ENCODE measurements at regions not wholly inside any gene's neighbourhood (a gene's known extent, or its start where the extent isn't known, plus 50 kb on each side); places are given as distances from the start of the nearest gene placed in this dataset.

DNA sequence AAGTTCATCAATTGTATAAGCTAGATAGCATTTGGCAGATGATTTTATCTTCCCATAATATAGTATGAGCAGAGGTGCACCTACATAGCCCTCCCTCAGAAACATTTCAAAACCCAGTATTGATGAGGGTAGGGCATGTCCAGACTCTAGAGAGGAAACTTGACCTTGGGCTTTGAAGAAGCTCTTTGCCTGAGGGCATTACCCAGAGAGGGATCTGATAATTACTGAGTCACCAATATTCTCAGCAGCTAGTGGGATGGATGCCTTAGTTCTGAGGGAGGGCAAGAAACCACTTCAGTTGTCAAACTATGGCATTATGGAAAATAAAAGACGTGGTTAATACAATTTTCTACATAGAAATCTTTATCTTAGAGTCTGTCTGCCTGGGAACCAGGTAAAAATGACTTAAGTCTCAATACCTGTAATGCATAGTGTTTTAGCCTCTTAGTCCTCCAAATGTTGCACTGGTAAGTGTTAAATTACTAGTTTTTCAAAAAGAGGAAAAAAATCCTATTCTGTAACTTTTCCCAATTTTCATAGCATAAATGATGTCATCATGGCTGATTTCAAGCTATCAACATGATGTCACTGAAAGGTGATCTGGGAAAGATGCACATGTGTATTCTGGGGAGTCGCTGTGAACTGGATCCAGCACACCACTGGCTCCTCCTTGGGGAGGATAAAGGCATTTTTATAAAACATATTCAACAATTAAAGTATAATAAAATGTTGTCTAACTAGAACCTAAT, 809.0 kb downstream of the KCTD16 start:
- no peak for DNase-seq (ENCODE audit: low spot score)

DNA sequence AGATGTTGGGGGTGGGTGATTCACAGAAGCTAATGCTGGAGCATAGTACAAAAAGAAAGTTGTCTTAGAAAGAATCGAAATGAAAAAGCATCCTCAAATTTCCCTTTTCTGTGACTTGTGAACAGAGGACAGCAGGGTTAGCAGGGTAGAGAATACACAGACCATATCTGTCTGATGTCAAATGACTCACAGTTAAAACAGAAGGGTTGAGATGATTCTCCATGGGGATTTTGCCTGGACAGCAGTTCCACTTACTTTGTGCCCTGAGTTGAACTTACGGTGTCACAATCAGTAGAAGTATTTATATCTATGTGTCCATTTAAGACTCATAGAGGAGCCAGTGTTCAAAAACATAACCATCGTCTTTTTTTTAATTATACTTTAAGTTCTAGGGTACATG, 801.6 kb downstream of the KCTD16 start:
- DNase-seq (ENCODE audit: low spot score) = no peak

DNA sequence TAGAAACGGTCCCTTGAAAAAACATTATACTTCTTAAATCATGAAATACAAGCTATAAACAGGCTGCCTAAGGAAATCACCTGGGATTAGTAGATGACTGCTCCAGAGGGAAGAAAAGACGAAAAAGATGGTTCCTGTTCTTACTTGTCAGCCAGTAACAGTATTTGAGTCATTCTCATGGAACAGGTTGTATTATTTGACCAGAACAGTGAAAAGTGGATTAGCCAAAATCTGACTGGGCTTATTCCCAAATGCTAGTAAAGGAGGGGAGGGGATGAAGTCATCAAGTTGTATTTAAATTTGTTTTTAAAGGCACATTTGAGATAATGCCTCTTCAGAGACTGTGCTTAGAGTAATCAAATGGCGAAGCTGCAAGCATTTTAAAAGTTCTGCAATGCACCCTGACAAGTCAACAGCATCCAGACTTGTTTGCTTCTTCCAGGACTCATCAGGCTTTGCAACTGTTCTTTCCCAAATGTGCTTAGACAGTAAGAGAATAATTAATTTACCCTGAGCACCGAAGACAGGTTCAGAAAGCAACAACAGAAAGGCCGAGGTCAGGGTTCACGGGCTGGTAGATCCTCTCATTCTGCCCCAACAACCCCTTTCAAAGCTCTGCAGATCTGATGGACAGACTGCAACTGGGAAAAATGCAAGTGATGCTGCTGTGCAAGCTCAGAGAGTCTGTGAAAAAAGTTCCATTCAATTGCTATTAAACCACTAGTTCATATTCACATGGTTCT, 800.6 kb downstream of the KCTD16 start:
- DNase-seq (ENCODE audit: low spot score) = no peak

DNA sequence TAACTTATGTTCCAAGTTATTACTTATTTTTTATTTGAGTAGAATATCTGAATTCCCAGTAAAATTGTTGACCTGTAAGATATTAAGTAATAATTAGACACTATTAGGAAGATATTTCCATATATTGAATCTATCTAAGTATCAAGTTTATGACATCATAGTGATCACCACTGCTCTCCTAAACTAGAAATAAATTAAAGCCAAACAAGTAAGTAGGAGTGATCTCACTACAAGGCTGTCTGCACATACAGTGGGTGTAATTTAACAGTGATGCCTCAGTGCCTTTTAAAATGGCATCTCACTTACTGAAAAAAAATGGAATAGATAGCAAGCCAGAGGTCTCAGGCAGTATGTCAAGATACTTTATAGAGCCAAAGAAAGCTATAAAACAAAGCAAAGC, 789.6 kb downstream of the KCTD16 start:
- DNase-seq (ENCODE audit: low spot score) = no peak

DNA sequence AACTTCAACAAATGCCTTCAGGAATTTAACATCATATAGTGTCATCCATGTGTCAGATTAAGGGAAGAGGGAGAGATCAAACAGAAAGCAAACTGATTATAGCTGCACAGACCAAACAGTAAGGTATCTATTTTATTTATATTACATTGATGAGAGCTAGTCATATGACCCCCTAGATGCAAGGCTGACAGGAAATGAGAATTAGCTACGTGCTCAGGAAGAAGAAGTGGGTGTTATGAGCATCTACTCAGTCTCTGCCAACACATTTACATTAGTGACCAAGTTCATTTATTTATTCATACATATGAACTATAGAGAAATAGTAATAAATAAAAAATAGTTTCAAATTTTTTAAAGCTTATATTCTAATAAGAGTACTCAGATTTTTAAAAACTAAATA, 787.3 kb downstream of the KCTD16 start:
- DNase-seq (ENCODE audit: low spot score) = no peak

DNA sequence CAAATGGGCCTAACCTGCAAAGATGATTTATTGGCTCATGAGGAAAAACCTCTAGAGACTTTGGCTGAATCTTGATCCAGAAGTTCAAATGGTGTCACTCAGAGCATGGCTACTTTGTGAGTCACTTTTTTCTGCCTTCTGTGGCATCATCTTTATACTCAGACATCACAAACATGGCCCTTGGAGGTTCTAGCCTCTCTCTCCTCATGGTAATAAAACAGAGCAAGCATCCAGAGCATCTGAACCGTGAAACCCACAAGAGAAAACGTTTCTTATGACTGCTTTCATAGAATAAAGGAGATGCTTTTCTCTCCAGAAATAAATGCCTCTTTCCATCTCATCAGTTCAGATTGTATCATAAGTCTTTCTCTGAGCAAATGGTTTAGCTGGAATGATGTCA, 780.3 kb downstream of the KCTD16 start:
- DNase-seq (ENCODE audit: low spot score) = no peak

DNA sequence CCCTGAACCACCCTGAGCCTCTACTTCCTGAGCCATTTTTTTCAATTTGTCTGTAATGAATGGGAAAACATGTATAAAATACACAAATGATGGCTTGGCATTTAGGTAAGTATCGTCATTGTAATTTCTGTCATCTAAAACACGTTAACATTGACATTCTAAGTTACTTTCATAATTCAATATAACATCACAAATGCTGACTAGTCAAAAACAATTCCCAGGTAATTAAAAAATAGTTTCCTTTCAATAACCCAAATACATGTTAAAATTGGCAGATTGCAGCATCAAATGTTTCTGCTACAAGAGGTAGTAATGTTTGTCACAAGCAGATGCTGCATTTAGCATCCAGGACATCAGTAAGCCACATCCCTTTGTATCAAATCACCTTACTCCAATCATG, 776.4 kb downstream of the KCTD16 start:
- no peak for DNase-seq (ENCODE audit: low spot score)

DNA sequence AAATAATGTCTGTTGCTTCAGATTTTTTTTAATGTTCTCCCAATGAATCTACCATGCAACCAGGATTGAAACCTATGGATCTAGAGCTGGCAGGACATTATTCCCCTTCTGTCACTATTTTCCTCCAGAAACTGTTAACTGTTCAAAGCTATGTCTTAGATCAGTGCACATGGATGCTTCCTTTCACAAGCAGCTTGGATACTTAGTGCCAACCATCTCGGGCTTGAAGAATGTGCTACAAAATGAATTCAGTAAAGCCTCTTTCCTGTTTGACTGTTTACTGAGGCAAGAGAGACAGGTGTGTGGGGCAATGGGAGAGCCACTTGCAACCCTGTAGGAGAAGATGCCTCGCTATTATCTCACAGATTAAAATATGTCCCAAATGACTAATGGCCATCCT, 774.8 kb downstream of the KCTD16 start:
- no peak for DNase-seq (ENCODE audit: low spot score)

DNA sequence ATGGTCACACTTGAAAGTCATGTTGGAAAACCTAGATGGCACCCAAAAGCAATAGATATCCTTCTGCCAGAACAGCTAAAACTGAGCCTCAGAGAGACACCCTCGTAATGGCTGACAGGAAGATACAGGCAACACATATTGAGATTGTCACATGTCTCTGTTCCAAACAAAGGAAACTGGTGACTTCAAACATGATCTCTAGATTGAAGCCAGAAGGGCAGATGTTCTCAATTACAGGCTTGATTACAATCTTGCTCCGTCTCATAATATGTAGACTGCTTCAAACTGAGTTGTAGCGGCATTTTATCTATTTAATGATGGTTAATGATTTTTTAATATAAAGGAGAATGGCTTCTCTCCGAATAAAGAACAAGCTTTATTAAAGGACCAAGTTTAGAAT, 774.3 kb downstream of the KCTD16 start:
- DNase-seq (ENCODE audit: low spot score) = no peak

DNA sequence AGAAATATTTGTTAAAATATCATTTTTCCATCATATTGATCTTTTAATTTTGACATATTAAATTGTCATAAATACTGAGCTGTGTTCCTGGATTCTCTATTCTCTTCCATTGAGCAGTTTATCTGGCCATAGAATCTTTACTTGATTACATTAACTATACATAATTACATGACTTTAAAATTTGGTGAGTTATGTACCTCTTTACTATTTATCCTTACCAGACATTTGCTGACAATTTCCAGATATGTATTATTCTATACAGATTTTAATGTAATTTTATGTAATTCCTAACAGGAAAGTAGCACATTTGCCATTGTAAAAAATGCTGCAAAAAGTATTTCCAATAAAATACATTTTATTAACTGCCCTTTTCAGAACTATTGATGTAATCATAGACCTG, 770.3 kb downstream of the KCTD16 start:
- DNase-seq (ENCODE audit: low spot score) = no peak

DNA sequence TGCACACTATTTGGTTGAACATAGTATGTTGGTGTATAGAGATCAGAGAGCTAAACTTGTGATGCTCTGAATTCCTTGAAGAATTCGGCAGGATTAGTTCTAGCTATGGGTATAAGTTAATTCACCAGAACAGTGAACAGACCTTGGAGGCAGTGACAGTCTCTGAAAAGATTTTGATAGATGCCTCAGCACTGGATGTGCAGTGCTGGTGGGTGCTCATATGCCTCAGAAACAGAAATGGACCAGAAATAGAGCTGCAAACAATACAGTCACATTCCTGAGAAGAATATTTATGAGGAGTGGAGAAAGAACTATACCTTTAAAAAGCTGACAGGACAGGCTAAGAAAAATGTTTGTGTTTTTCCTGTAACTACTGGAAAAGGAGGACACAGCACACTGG, 747.7 kb downstream of the KCTD16 start:
- no peak for DNase-seq (ENCODE audit: low spot score)

DNA sequence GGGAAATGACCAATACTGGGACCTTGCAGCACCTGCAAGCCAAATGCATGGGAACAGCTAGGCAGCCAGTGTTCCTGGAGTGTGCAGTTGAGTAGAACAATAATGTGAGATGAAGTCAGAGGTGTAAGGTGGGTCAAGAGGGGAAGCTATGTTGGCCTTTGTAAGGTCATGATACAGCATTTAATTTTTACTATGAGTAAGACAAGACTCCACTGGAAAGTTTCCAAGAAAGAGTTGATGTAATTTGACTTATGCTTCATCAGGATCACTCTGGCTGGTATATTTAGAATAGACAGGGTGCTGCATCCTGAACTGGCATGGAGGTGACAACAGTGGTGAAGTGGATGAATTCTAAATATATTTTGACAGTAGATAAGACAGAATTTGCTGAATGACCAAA, 744.8 kb downstream of the KCTD16 start:
- DNase-seq (ENCODE audit: low spot score) = no peak

DNA sequence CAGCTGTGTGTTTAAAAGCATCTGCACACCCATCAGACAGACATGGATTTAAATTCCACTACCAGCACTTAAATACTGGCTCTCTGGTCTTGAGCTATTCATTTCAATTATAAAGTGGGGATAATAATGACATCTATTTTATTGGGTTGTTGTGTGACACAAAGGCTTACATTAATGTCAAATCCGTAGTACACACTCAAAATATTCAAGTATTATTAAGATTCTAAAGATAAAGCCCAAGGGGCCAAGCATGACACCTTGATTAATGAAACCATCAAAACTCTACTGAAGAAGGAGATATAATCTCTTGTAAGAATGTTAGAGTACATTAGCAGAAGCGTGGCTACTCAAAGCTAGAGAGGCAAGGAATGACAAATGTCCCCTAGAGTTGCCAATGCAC, 743.0 kb downstream of the KCTD16 start:
- DNase-seq (ENCODE audit: low spot score) = no peak

DNA sequence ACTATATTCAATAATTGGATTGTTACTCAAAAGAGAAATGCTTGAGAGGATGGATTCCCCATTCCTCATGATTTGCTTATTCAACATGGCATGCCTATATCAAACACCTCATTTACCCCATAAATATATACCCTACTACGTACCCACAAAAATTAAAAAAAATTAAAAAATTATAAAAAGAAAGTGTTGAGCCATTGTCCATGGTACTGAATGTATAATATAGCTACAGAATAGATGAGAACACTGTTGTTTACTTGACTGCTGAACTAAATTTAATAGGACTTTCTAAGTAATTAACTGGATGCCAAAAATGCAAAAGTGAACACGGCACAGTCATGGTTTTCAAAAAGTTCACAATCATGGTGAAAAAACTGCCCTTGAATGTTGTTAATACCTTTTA, 725.8 kb downstream of the KCTD16 start:
- DNase-seq (ENCODE audit: low spot score) = no peak

DNA sequence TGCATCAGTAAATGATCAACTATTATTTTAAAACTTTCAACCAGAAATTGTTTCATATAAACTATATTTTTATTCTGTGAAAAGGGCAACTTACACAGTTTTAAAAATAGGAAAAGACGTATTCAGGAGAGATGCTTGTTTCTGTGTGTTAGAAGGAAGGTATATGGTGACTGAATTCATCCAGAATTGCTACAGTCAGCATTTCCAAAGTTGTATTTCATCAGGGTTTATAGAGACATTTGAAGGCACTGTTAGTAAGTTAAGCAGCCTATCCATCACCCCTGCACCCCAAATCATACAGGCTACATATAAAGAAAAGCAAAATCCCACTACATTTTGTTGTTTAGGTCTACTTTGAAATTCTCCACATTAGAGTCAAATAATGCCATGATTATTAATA, 716.0 kb downstream of the KCTD16 start:
- DNase-seq (ENCODE audit: low spot score) = no peak

DNA sequence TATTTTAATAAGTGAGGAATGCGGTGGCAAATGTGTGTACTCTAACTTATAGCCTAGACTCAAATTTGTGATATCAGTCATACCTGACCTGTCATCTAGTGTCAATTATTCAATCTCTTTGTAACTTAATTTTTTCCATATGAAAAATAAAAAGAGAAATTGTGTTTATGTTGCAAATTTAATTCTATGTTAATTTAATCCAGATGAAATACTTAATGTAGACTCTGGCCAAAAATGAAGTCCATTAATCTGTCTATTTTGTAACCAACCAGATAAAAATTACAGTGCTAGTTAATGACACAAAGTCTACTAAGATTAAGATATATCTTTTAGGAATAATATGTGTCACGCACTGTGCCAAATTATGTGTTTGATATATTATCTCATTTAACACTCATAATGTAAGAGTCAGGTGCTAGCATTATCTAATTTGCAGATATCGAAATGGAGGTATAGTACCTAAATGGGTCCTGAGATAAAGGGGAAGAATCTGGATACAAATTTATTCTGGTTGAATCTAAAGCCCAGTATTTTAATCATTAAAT, 712.1 kb downstream of the KCTD16 start:
- DNase-seq (ENCODE audit: low spot score) = no peak

DNA sequence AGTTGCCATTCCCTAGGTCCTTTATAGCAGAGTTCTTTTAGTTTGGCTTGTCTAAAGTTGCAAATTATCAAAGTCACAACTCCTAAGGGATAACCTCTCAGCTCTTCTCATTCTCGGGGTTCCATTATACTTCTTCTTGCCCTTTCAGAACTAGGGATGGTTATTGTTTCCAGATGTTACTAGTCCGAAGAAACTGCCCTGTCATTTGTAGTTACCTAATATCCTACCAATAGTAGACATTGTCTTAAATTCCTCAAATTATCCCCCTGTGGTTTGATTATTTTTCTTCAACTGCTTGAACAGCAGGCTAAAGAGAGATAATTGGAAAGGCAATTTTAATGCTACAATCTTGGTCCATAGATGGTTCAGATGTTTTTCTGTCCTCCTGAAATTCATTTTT, 709.8 kb downstream of the KCTD16 start:
- DNase-seq (ENCODE audit: low spot score) = no peak

DNA sequence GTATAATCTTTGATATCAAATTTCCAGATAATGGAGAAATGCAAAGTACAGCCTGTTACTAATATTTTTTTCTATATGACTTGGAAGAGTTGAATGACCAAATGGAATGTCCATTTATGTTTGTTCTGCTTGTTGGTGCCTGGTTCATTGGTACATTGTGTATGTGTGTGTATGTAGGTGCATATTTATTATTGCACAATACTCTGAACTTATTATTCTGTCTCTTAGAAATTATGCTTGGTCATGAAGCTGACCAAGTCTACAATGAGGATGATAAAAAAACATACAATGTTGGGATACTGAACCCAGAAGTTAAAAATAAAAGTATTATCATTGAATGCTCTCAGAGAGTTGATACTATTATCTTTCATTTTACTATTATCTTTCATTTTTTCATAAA, 706.3 kb downstream of the KCTD16 start:
- no peak for DNase-seq (ENCODE audit: low spot score)

DNA sequence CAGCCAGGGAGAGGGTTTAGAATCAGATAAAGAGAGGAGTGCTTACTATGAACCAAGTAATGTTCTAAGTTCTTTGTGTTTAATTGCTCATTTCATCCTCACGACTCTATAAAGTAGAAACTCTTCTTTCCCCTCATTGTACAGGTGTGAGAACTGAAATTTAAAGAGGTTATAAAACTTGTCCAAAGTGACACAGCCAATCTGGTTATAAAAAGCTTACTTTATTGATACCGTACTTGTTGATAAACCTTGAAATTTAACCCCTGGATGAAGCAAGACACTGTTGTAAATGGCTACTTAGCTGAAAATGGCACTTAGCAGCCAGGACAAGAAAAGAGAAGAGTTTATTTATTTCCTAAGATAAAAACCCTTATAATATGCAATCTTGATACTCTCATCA, 702.4 kb downstream of the KCTD16 start:
- no peak for DNase-seq (ENCODE audit: low spot score)

DNA sequence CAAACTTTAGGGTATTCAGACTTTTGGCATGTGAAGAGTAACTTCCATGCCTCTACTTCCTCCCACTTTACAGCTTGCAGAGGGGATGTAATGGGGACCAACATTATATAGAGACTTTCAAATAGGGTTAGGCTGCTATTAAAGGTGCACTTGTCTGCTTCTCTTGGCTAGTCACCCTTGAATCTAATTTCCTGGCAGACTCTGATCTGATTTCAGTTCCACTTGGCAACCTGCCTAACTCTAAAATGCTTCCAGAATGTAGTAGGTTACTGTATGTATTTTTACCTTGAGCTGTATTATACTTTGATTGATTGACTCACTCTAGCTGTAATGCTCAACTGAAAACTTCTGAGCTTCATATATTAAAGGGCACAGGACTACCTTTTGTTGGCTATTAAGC, 693.4 kb downstream of the KCTD16 start:
- no peak for DNase-seq (ENCODE audit: low spot score)

DNA sequence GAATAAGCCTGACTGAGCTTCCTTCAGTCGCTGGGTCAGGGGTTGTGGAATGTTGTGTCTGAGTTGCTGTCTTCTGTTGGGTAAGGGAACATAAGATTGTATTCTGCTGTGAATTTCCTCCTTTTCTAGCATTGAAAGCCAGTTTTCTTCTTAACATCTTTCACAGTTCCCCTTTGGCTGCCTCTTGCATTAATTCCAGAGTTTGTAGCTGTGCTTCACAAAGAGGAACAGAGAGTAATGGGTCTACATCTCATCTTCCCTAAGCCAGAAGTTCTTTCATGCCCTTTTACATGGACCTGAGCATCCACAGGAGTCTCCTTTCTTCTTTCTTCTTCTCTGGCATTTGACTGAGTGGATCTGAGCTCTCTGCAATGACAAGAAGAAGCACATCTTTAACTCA, 686.8 kb downstream of the KCTD16 start:
- DNase-seq (ENCODE audit: low spot score) = no peak

DNA sequence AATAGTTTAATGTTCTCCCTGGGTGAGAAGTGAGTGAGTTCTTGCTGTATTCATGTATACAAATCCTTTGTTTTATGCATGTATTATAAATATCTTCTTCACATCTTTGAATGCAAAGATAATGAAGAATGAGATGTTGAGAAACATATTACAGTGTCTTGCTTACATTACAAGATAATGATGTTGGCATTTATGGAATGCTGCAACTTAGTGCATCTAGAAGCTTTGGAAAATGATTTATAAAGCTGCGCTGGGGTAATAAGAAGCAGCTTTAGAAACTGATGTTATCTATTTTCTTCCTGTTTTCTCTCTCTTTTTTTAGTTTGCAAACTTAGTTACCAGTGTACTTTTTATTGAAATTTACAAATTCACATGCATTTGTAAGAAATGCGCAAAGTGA, 673.4 kb downstream of the KCTD16 start:
- DNase-seq (ENCODE audit: low spot score) = no peak

DNA sequence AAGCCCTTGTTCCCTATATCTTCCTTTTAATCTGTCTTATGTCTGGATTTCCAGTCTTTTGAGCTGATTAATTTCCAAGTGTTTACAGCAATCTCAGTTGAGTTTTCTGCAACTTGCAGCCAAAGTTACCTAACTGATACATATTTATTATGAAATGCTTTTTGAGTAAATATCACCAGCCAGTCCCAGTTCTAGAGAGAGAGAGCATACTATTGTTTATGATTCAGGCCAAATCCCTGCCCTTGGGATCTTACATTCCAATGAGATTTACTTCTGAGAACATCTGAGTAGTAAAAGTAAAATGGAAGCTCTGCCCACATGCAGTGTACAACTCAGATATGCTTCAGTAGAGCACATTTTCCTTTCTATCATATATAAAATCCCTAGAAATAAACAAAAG, 661.7 kb downstream of the KCTD16 start:
- no peak for DNase-seq (ENCODE audit: low spot score)
